Effector CD4-positive, alpha-beta T cell (primary cell): ENCODE measurements at regions not wholly inside any gene's neighbourhood (a gene's known extent, or its start where the extent isn't known, plus 50 kb on each side); places are given as distances from the start of the nearest gene placed in this dataset.

Experiments used
- DNase-seq: peaks from one replicate; pipeline ENCODE4 v3.0.0-alpha.2; 2020

DNA sequence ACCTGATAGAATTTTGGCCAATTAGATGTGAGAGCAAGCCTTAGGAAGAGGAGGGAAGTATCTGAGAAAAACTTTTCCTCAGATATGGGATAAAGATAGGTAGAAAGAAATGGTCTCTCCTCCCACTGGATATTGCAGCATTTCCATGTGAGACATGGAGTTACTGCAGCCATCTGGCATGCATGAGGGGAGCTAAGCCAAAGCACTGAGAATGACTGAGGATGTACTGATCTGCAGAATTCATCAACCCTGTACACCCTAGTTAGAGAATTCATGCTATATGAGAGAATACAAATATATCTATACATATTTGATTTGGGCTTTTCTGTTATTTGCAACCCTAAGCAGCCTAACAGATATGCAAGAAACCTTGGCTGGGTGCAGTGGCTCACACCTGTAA is 52.5 kb upstream of the RPL34 start:
- no peak for DNase-seq

DNA sequence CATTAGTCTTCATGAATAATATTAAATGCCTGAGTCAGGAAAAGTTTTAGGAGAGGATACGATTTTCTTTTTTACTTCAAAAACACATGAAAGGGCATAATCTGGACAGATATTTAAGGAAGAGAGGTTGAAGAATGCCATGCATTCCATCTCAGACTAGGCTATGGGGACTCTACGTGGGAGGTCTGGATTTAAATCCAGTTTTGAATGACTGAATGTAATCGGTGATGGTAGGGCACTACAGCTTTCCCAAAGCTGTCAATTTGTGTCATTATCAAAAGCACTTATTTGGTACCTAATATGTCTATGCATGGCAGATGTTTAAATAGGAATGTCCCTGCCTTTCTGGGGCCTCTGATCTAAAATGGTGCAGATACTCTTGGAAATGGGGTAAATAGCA is 59.3 kb upstream of the RPL34 start:
- no peak for DNase-seq

- no peak for DNase-seq
Observed at GRCh38 chr4:108560616-108561015, 59.8 kb upstream of the RPL34 start.

- DNase-seq, result no peak
Observed at GRCh38 chr4:108559911-108560310, 60.5 kb upstream of the RPL34 start.

DNA sequence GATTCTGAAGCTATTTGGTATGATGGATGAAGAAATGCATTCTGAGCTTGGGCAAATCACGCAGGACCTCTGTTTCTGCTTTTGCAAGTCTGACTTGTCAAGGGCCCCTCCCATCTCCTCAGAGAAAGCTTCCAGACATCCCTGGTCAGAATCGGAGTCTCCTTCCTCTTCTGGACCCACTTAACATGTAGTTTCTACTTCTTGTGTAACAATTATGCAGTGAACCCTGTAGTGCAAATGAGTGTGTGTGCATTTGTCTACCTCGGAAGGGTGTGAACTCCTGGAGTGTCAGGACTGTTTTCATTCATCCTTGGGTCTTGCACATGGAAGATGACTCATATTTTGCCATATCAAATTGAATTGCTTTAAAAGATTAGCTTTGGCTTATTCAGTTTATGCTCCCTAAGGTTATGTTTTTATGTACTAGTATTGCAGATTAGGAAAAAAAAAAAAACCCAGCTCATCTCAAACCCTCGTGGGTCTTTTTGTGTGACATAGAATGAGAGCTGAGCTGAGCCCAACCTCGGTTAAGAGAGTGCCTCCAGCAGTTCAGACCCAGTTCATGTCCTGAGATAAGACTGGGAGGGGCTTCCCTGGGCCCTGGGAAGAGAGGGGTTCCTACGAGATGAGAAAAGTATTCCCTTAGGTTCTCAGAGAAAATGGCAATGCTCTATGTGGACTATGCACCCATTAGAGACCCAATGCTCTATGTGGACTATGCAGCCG is 61.1 kb upstream of the RPL34 start:
- DNase-seq, result no peak

DNA sequence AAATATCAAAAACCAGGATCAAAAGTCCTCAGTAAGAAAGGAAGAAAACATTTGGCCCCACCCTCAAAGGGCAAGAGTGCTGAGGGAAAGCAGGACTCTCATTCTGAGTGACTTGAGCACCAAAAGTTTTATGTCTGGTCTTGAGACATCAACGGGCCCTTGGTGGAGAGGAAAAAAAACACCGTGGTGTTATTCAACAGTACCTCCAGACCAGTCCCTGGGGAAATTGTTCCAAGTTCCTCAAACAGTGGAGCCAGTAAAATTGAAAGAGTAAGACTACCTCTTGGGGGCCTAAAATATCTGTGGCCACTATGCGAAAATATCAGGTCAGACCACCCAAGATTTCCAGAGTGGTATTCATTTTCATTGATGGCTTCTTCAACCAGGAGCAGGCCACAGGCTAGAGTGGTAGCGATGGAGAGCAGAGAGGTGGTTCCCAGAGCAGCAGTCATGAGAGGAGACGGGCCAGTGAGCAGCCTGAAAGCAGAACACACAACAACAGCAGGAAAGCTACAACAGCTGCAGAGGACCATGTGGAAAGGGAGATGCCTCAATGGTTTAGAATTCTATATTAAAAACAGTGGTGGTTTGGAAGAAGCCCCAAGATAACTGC is 63.7 kb upstream of the RPL34 start:
- no peak for DNase-seq

DNA sequence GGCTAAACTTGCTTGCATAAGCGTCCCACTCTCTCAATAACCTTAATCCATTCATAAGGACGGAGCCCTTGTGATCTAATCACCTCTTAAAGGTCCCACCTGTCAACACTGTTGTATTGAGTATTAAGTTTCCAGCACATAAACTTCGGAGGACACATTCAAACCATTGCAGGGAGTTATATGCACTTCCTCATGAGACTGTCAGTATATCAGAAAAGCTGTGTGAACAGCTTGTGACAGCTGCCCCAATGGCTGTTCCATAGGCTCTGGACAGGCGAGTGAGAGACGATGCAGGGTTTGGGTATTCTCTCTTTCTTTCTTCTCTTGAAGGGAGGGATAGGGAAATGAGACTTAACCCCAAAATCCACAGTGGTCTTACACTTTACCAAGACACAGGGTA is 64.2 kb upstream of the RPL34 start:
- DNase-seq, result no peak

DNA sequence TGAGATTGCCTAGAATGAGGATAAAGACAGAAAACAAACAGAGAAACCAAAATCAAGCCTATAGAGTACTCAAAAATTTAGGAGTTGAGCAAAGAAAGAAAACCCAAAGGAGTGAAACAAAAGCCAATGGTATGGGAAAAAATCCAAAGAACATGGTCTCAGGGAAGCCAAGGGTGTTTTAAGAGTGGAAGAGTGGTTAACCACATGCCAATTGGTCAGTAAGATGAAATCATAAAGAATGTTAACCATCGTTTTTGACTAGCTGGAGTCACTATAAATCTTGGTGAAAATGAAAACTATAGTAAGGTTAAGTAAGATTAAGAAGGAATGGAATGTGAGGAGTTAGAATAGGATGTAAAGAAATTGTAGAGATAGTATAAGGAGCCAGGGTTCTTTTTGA is 64.7 kb upstream of the RPL34 start:
- no peak for DNase-seq

GRCh38 chr4:108547682-108548081 is 72.7 kb upstream of the RPL34 start:
- no peak for DNase-seq

GRCh38 chr4:108546728-108547127 is 73.6 kb upstream of the RPL34 start:
- no peak for DNase-seq

GRCh38 chr4:108544481-108544880 is 75.9 kb upstream of the RPL34 start:
- DNase-seq, result no peak

DNA sequence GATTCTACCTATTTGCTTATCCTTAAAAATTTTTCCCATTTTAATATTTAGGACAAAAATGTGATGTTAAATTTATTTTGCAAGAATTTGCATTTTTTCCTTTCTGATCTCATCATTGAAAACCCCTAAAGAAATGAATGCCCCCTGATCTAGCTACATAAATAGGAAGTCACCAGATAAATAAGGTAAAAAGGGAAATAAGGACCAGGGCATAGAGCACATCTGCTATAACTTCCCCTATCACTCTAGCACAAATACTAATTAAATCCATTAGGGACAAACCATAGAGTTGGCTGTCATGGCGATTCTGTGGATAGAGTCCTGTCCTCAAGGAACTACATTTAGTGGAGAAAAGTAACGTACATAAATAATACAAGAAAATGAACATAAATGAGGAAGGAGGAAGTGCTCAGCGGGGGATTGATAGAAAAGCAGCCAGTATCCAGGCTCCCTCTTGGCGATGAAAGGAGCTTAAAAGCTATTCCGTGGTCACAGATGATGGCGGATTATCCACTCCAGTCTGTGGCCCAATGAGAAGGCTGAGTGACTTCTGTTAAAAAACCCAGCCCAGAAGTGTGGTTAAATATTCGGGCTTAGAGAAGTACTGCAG is 76.9 kb upstream of the RPL34 start:
- no peak for DNase-seq

DNA sequence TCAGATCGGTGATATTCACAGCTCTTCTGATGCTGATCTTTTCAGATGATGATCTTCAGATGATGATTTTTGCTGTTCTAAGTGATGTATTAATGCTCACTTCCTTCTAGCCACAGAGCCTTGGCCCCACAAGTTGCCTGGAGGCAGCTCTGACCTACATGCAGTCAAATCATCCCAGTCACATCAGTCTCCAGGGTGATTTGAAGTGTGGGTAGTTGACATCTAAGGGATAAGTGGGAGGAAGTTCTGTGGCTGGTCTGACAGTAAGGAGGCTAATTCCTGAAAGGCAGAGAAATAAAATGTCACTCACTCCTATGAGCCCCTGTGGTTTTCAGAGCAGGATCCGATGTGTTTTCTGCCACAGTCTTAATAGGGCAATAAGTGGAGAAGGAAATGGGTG is 79.8 kb upstream of the RPL34 start:
- DNase-seq, result no peak

- DNase-seq, result no peak
Observed at GRCh38 chr4:108536577-108536976, 83.8 kb upstream of the RPL34 start.

DNA sequence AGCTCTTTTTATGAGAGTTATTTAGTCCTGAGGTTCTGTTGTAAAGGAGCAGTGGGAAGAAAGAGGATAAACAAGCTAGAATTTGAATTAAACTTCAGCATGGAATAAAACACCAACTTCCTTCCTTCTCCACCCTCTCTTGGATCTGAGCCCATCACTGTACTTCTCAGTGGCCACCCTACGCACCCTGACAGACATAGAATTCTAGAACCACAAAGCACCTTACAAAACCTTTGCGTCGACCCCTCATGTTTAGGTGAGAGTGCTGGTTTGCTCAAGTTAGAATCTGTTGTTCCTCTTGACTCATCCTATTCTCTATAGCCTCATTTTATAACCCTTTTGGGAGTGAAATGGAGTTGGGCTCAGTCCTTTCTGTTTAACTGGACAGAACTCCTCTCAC is 84.6 kb upstream of the RPL34 start:
- DNase-seq, result no peak

DNA sequence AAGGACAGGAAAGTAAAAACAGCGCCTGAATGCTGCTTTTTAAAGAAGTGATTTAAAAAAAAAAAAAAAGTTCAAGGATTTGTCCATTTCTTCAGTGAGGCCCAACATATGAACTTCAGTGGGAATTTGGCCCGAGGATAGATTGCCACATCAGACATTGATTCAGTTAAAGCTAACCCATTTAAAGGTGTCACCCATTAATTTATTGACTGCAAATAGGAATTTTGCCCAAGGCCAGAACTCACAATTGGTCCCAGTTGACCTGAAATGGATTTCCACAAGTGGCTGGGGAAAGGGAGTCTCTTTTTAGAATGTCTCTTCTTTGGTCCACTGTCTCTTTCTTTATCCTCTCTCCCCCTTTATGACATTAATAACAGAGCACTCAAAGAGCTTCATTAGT is 86.5 kb upstream of the RPL34 start:
- no peak for DNase-seq

- no peak for DNase-seq
Observed at GRCh38 chr4:108533245-108533844, 87.0 kb upstream of the RPL34 start.

DNA sequence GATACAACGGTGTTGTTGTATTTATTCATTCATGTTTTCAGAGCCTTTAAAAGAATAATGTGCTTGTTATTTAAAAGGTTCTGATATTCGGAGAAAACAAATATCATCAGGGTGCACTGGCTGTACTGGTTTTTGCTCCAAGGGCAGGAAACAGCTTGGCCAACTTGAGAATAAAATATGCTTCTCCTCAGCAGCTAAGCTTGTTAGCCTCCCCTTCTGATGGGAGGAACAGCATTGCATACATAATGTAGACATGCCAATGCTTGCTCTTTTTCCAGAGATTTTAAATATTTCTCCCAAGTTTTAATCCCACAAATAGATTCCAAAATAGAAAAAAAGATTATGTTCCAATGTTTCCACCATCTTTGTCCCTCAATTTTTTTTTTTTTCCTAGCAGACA is 87.6 kb upstream of the RPL34 start:
- no peak for DNase-seq

DNA sequence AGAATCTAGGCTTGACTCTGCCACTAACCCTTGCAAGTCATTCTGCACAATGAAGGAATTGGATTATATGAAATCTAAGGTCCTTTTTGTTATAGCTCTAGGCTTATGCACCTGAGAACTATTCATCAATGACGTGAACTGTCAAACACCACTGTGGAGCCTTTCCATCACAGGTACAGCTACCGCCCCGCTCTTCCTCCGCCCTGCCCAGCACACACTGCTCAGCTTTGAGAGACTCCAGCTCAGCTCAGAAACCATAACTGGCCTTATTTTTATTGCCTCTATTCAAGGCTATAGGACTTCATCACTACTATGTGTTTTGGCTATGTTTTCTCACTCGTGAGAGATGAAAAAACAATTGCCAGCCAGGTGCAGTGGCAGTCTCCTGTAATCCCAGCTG is 88.2 kb upstream of the RPL34 start:
- DNase-seq, result no peak

DNA sequence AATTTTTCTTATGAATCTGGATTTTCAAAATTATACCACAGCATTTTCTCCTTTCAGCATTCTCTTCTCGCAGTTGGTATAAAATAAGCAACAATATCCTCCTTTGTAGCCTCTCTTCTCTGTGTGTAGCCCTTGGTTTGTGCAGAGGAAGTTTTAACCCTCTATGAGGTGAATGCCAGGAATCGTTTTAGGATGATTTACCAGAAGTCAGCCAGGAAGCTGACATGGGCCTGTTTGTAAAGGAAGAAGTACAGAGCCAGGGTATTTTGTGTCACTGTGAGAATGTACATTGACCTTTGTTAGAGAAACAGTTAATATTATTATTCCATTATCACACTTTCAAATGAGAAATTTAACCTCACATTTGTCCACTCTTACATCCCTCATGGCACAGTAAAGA is 88.9 kb upstream of the RPL34 start:
- DNase-seq, result no peak

- no peak for DNase-seq
Observed at GRCh38 chr4:108529984-108530905, 90.1 kb upstream of the RPL34 start.

GRCh38 chr4:108529102-108529501 is 91.3 kb upstream of the RPL34 start:
- DNase-seq, result no peak

DNA sequence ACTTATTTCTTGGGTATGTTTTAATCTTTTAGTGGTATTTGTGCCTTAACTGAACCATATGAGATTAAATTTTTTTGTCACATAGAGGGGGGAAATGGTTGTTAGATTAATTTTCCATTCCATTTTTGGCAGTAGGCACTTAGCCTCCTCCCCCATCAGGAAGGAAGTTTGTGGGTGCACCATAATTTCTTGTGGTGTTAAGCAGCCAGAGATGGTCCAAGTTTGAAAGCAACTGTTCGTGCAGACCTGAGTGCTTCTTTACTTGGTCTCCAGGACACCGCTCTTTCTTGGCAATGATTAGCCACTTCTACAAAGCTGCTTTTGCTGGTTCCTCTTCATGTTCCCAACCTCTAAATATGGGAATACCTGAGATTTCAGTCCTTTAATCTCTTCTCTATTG is 92.7 kb upstream of the RPL34 start:
- no peak for DNase-seq
